HG02642 (cell line): ENCODE measurements at regions not wholly inside any gene's neighbourhood (a gene's known extent, or its start where the extent isn't known, plus 50 kb on each side); places are given as distances from the start of the nearest gene placed in this dataset.
"Not testable (repeated sequence)": the region's sequence is repeated elsewhere in the genome, so short reads cannot be mapped to it uniquely, and the experiment has no call there.

Experiments
- ATAC-seq: cut with Tn5 transposase; IDR thresholded peaks from one replicate; pipeline ENCODE4 v1.9.1; 2021; ENCODE audit warnings: mild to moderate bottlenecking; ENCODE audit not compliant: unreplicated experiment, poor library complexity

DNA sequence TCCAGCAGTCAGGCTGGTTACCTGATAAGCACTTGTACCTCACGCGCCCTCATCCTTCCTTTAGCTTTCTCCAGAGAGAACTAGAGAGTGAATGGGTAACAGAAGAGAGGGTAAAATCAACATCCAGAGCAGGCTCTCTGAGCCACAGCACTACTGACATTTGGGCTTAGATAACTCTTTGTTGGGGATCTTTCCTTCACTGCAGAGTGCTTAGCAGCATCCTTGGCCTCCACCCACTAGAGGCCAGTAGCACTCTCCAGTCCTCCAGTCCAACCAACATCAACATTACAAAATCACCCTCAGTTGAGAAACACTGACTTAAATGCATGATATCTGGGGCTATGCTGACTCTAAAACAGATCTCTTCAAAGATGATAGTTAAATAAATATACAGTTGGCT, 220.7 kb downstream of the TACR3 start:
- no peak for ATAC-seq

- ATAC-seq, result peak; percentile 85
Observed at GRCh38 chr4:103498161-103499070, 221.4 kb downstream of the TACR3 start.

- ATAC-seq, result peak; percentile 45
Observed at GRCh38 chr4:103497692-103498091, 222.1 kb downstream of the TACR3 start.

DNA sequence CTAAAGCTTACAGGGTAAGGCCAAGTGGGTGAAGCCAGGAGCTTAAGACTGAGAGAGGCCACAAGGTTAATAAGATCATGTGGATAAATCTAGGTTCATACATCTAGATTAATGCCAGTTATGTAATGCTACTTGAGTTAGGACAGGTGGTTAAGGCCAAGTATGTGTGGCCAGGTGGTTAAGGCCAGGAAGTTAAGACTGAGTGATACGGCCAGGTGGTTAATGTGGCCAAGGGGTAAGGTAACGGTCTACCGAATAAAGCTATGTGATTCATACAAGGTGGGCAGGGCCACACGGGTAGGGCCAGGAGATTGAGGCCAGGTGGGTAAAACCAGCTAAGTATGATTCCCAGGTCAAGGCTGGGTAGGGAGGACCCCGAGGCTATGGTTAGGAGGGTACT, 223.0 kb downstream of the TACR3 start:
- no peak for ATAC-seq

DNA sequence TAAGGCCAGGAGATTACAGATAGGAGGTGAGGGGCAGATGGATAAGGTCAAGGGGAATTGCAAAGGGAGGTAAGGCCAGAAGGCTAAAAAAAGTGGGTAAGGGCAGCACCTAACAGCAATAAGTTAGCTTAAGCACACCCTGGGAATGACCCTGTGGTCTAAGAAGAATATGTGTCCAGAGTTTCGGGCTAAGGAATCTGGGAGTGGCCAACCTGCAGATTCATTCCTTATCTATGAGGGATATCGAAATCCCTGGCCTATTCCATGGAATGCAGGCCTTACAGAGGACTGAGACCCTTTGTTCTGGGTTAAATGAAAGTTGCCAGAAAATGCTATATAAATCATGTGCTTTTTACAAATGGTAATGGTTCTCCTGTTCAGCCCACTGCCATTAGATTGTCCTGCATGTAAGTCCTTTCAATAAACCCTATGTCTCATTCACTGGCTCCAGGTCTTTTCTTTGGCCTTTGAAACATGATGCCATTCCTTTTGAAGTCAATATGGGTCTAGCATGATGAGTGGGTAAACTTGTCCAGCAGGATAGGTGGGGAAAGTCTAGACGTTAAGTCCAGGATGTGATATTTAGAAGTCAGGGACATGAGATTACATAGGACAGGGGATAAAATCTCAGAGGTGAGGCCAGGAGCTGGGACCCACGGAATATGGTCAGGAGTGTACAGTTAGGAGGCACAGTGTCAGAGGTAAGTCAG, 226.2 kb downstream of the TACR3 start:
- ATAC-seq, result no peak

DNA sequence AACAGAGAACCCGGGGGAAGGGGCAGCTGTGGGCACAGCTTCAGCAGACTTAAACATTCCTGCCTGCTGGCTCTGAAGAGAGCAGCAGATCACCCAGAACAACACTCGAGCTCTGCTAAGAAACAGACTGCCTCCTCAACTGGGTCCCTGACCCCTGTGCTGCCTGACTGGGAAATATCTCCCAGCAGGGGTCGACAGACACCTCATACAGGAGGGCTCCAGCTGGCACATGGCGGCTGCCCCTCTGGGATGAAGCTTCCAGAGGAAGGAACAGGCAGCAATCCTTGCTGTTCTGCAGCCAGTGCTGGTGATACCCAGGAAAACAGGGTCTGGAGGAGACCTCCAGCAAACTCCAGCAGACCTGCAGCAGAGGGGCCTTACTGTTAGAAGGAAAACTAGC, 234.5 kb downstream of the TACR3 start:
- ATAC-seq, result not testable (repeated sequence)

DNA sequence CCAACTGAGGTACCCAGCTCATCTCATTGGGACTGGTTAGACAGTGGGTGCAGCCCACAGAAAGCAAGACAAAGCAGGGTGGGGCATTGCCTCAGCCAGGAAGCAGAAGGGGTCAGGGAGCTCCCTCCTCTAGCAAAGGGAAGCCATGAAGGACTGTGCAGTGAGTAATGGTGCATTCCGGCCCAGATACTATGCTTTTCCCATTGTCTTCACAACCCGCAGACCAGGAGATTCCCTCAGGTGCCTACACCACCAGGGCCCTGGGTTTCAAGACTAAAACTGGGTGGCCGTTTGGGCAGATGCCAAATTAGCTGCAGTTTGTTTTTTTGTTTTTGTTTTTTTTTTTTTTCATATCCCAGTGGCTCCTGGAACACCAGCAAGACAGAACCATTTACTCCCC, 235.3 kb downstream of the TACR3 start:
- no peak for ATAC-seq

DNA sequence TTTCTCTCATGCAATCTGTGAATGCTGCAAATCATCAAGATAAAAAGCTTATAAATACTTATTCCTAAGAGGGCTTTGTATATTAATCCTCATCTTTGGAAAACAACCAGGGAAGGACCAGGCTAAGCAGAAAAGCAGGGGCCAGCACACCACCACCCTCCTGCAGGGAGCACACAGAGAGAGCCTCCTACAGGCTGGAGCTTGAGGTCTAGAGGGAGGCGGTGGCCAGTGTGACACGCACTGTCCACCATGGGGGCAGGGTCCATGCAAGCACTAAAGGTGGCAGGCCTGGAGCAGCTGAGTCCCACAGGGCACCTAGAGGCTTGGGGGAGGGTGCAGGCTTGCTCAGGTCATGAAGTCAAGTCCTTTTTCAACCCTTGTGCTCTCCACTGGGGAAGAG, 236.9 kb downstream of the TACR3 start:
- ATAC-seq, result no peak

GRCh38 chr4:103482471-103482870, 237.3 kb downstream of the TACR3 start:
- ATAC-seq, result no peak

GRCh38 chr4:103478734-103479133, 241.1 kb downstream of the TACR3 start:
- ATAC-seq, result no peak

- ATAC-seq, result no peak
Observed at GRCh38 chr4:103478210-103478609, 241.6 kb downstream of the TACR3 start.

- no peak for ATAC-seq
Observed at GRCh38 chr4:103457566-103457965, 259.4 kb upstream of the CENPE start.

- no peak for ATAC-seq
Observed at GRCh38 chr4:103451341-103451740, 253.2 kb upstream of the CENPE start.

GRCh38 chr4:103450693-103451092, 252.6 kb upstream of the CENPE start:
- no peak for ATAC-seq

DNA sequence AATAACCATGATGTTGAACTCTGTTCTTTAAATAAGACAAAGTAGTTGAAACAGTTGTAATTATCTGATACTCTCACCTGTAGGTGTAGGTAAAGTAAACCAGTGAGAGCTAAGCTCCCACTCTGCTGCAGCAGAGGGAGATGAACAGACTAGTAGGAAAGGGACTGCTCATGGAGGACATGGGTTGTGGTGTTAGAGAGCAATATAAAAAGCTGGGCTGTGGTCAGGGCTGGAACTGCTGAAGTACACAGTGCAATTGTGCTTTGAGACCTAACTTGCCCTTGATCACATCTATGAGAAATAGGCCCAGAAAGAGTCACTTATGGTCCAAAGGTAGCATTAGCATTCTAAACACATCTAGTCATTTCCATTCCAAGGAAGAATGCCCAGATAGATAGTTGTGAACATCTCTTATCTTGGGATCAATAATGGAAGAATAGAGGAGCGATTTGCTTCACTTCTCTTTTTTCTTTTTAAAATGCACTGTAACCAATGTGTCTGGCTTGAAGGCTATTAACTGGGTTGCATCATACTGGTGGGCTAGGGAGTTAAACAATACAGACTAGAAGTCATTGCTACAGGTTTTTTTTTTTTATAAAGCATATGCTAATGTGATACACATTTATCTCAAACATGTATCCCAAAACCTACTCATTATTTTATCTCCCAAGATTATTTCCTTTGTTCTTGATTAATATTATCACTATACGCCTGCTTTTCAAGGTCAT, 251.3 kb upstream of the CENPE start:
- no peak for ATAC-seq

- ATAC-seq, result no peak
Observed at GRCh38 chr4:103445377-103445776, 247.2 kb upstream of the CENPE start.

GRCh38 chr4:103443324-103443723, 245.2 kb upstream of the CENPE start:
- ATAC-seq, result no peak

GRCh38 chr4:103429283-103429682, 231.1 kb upstream of the CENPE start:
- peak; percentile 93 for ATAC-seq

- no peak for ATAC-seq
Observed at GRCh38 chr4:103425406-103425805, 227.3 kb upstream of the CENPE start.

GRCh38 chr4:103424853-103425252, 226.7 kb upstream of the CENPE start:
- no peak for ATAC-seq

DNA sequence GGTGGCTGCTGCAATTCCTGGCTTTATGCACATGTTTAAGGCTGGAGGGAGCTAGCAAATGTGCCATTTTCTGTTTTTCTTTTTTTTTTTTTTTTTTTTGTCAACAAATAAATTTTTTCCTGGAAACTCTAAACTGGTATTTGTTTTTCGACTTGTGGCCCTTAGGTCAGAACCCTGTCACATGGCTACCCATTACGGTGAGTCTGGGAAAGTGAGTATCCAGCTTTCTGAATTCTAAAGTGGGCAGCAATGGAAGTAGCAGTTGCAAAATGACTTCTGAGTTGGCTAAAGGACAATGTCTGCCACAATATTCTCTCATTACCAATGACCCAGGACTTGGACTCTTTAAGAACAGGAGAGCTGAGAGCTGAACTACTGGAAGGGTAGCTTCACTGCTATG, 225.1 kb upstream of the CENPE start:
- no peak for ATAC-seq
